OCI-LY3 (cell line): ENCODE measurements at regions not wholly inside any gene's neighbourhood (a gene's known extent, or its start where the extent isn't known, plus 50 kb on each side); places are given as distances from the start of the nearest gene placed in this dataset.

Experiments used
- EZH2phosphoT487 ChIP-seq: fragments of 200-600 bp; shearing (Covaris generic); IDR thresholded peaks from 2 replicates; pipeline ENCODE4 v1.6.1; 2018; ENCODE audit warnings: antibody characterized with exemption, mixed run types, low read depth
- TF ChIP-seq, protein P1 (sequence below): fragments of 200-600, 300-600 bp; sonication (generic); IDR thresholded peaks from 2 replicates; pipeline ENCODE4 v1.5.1; 2014; ENCODE audit warnings: antibody characterized with exemption, low read length, low read depth

DNA sequence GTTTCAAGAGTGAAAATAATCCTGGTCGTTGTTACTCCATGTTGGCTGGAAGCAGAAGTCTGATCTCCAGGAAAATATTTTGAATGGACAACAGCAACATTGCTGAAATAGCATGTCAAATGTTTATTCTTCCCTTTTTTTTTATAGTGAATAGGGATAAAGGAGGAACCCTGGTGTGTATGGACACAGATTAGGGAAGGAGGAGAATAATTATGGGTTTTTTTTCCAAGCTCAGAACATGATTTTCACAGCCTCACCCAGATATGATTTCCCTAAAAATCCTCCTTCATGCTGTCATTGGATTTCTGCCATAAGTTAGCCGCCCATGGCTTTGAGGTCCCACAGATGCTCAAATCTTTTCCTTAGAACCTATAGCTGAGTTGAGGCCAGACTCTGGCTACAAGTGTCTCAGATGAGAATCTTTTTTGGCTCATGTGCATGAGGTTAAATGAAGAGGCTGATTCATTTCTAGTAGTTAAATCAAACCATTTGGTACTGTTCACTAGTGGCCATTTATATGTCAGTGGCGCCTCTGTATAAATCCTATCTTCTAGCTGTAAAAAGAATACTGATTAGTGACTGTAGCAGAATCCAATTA is 65.5 kb upstream of the LIFR start:
- TF ChIP-seq, protein P1, sequence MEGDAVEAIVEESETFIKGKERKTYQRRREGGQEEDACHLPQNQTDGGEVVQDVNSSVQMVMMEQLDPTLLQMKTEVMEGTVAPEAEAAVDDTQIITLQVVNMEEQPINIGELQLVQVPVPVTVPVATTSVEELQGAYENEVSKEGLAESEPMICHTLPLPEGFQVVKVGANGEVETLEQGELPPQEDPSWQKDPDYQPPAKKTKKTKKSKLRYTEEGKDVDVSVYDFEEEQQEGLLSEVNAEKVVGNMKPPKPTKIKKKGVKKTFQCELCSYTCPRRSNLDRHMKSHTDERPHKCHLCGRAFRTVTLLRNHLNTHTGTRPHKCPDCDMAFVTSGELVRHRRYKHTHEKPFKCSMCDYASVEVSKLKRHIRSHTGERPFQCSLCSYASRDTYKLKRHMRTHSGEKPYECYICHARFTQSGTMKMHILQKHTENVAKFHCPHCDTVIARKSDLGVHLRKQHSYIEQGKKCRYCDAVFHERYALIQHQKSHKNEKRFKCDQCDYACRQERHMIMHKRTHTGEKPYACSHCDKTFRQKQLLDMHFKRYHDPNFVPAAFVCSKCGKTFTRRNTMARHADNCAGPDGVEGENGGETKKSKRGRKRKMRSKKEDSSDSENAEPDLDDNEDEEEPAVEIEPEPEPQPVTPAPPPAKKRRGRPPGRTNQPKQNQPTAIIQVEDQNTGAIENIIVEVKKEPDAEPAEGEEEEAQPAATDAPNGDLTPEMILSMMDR, result no peak
- TF ChIP-seq EZH2phosphoT487, result no peak
